HS-5 (cell line): ENCODE measurements at regions not wholly inside any gene's neighbourhood (a gene's known extent, or its start where the extent isn't known, plus 50 kb on each side); places are given as distances from the start of the nearest gene placed in this dataset.

ENCODE experiments used
- DNase-seq: peaks from one replicate; pipeline ENCODE4 v3.0.0-alpha.2; 2012; ENCODE audit warnings: low read depth

GRCh38 chr11:116217441-116217840, 555.3 kb downstream of the BUD13 start:
- no peak for DNase-seq

- DNase-seq, result no peak
Measured at GRCh38 chr11:116217006-116217405, 555.8 kb downstream of the BUD13 start.

GRCh38 chr11:116215471-116216113, 557.2 kb downstream of the BUD13 start:
- no peak for DNase-seq

- no peak for DNase-seq
Measured at GRCh38 chr11:116211147-116211546, 561.6 kb downstream of the BUD13 start.

GRCh38 chr11:116210663-116211062, 562.1 kb downstream of the BUD13 start:
- no peak for DNase-seq

GRCh38 chr11:116209255-116209654, 563.5 kb downstream of the BUD13 start:
- DNase-seq, result no peak

- no peak for DNase-seq
Measured at GRCh38 chr11:116207421-116208141, 565.2 kb downstream of the BUD13 start.

GRCh38 chr11:116207019-116207418, 565.8 kb downstream of the BUD13 start:
- DNase-seq, result no peak

GRCh38 chr11:116202922-116203321, 569.9 kb downstream of the BUD13 start:
- no peak for DNase-seq

- DNase-seq, result no peak
Measured at GRCh38 chr11:116200564-116200963, 572.2 kb downstream of the BUD13 start.

- DNase-seq, result no peak
Measured at GRCh38 chr11:116199182-116199581, 573.6 kb downstream of the BUD13 start.

GRCh38 chr11:116194156-116194904, 578.5 kb downstream of the BUD13 start:
- DNase-seq, result no peak

GRCh38 chr11:116193321-116194131, 579.3 kb downstream of the BUD13 start:
- no peak for DNase-seq

GRCh38 chr11:116192509-116193210, 580.1 kb downstream of the BUD13 start:
- no peak for DNase-seq

- no peak for DNase-seq
Measured at GRCh38 chr11:116190861-116191260, 581.9 kb downstream of the BUD13 start.

GRCh38 chr11:116189408-116190170, 583.2 kb downstream of the BUD13 start:
- DNase-seq, result no peak

GRCh38 chr11:116188350-116188749, 584.4 kb downstream of the BUD13 start:
- DNase-seq, result no peak

- DNase-seq, result no peak
Measured at GRCh38 chr11:116187026-116187425, 585.8 kb downstream of the BUD13 start.

GRCh38 chr11:116185551-116185950, 587.2 kb downstream of the BUD13 start:
- no peak for DNase-seq

- DNase-seq, result no peak
Measured at GRCh38 chr11:116184763-116185162, 588.0 kb downstream of the BUD13 start.
